ENCODE measurements at regions not wholly inside any gene's neighbourhood (a gene's known extent, or its start where the extent isn't known, plus 50 kb on each side); places are given as distances from the start of the nearest gene placed in this dataset.
A peak's percentile ranks its signal among the peaks of the same experiment; 100 is the strongest.

GRCh38 chrX:51954592-51954991 lies 61.2 kb downstream of the MAGED1 start:
- no peak for DNase-seq (ENCODE audit: low read depth)

DNA sequence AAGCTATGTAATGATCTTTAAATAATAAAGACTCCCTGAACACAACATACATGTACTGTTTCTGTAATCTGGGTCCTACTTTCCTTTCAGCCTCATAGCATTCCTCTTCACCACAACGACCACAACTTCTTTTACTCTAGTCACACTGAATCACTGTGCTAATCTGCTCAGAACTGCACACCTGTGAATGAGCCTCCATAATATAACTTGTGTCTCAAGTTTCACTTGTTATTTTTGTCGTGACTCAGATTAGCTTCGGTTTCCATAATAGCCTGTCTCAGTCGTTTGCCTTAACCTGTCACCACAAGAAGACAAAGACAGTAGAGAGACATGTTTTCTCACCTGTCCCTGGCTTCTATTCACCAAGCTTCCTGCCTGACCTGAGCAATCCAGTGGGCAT lies 61.8 kb downstream of the MAGED1 start:
- DNase-seq (ENCODE audit: low read depth): peak; percentile 2

- DNase-seq (ENCODE audit: low read depth): no peak
Measured at GRCh38 chrX:51956441-51956840, 63.0 kb downstream of the MAGED1 start.

DNA sequence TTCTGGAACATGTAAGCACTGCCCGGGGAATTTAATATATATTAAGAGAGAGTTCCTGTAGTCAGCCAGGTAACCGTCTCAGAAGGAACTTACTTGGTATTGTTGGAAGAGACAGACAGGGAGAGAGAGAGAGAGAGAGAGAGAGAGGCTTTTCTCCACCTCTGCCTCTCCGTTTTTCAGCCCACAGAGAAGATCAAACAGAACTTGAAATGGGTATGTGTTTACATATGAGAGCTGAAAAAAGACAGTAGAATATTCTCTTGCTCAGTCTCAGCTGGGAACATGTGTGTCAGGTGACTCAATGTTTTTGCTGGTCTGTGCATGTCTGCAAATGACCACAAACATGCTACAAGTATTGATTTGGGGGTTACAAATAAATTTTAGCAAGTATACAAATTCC lies 81.9 kb downstream of the MAGED1 start:
- DNase-seq (ENCODE audit: low read depth): no peak

DNA sequence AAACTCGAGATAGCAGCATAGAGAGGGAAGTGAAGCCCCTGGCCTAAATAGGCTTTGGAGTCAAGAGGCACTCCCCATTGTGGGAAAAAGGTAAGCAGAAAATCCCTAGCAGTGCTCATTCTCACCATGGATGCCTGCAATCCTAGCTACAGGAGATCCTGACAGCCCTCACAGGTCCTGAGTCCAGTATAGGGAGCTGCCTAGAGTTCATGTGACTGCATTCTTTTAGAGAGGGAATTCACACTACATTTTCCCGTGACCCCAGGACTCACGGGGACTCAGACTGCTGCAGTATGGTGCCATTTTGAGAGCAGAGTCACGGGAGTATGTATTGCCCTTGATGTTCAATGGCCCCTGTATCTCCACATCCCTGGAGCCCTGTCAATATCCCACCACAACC lies 82.4 kb downstream of the MAGED1 start:
- DNase-seq (ENCODE audit: low read depth): no peak

DNA sequence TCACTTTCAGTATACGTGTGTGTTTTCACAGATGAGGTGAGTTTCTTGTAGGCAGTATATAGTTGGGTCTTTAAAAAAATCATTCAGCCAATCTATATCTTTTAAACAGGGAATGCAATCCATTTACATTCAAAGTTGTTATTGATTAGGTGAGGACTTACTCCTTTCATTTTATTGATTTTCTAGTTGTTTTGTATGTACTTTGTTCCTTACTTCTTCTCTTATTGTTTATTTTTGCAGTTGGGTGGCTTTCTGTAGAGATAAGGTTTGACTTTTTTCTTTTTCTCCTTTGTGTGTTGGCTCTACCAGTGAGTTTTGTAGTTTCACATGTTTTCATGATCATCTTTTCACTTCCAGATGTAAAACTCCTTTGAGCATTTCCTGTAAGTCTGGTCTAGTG lies 83.1 kb downstream of the MAGED1 start:
- DNase-seq (ENCODE audit: low read depth): no peak
